ENCODE measurements at regions not wholly inside any gene's neighbourhood (a gene's known extent, or its start where the extent isn't known, plus 50 kb on each side); places are given as distances from the start of the nearest gene placed in this dataset.

- peaks cover 0 to 6% of the 10 kb centered on the region in 2 donors for H3K4me1 ChIP-seq
- no peak for TF ChIP-seq POLR2A (IDR thresholded peaks at IDR 0.05)
- H3K36me3 ChIP-seq, result no peaks in the 10 kb centered on the region
- intact Hi-C loops (cut with DNase I; ENCODE audit: low total_unique reads), result no loop called here
- H3K9me3 ChIP-seq, result no peaks in the 10 kb centered on the region
- no peak overlapping the region for H3K4me3 ChIP-seq
- no peaks in the 10 kb centered on the region for H3K27me3 ChIP-seq
- no peak for DNase-seq
- no peak overlapping the region for H3K27ac ChIP-seq
These were observed 784.6 kb upstream of the ZNF608 start for GRCh38 chr5:125530833-125531615.

GRCh38 chr5:125536095-125536494 lies 789.7 kb upstream of the ZNF608 start:
- no peak for DNase-seq
- peaks cover 0 to 9% of the 10 kb centered on the region in 2 donors for H3K9me3 ChIP-seq
- no peaks in the 10 kb centered on the region for H3K36me3 ChIP-seq
- intact Hi-C loops (cut with DNase I; ENCODE audit: low total_unique reads), result no loop called here
- H3K27ac ChIP-seq, result no peak overlapping the region
- H3K27me3 ChIP-seq, result no peaks in the 10 kb centered on the region
- no peaks in the 10 kb centered on the region for H3K4me1 ChIP-seq
- no peak for TF ChIP-seq POLR2A (IDR thresholded peaks at IDR 0.05)
- TF ChIP-seq CTCF (IDR thresholded peaks at IDR 0.05), result no peak
- H3K4me3 ChIP-seq, result no peak overlapping the region

DNA sequence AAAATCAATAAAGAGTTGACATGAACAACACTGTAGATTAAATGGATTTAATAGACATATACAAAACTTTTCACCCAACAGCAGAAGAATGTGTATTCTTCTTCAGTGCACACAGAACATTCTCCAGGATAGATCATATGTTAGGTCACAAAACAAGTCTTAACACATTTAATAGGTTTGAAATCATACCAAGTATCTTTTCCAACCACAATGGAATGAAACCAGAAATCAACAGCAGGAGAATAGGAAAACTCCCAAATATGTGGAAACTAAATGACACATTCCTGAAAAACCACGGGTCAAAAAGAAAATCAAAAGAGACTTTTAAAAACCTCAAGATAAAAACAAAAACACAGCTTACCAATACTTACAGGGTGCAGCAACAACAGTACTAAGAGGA lies 790.1 kb upstream of the ZNF608 start:
- Histone ChIP-seq H3K9me3 (peaks cover 0 to 9% of the 10 kb centered on the region in 2 donors), H3K36me3 (no peaks in the 10 kb centered on the region), H3K4me3 (no peak overlapping the region), H3K4me1 (no peaks in the 10 kb centered on the region), H3K27ac (no peak overlapping the region), H3K27me3 (no peaks in the 10 kb centered on the region)
- no peak for DNase-seq
- TF ChIP-seq CTCF (IDR thresholded peaks at IDR 0.05) (no peak), POLR2A (IDR thresholded peaks at IDR 0.05) (no peak)
- intact Hi-C loops (cut with DNase I; ENCODE audit: low total_unique reads), result no loop called here

DNA sequence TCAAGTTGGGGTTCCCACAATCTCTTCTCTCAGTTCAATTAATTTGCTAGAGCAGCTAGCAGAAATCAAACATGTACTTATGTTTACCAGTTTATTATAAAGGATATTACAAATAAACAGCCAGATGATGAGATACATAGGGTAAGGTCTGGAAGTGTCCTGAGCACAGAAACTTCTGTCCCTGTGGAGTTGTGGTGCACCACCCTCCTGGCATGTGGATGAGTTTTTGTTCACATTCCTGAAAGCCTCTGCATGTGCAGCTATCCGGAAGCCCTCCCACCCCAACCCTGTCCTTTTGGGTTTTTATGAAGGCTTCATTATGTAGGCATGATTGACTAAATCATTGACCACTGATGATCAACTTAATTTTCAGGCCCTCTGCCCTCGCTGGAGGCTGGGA lies 791.2 kb upstream of the ZNF608 start:
- H3K27me3 ChIP-seq, result no peaks in the 10 kb centered on the region
- no peaks in the 10 kb centered on the region for H3K4me1 ChIP-seq
- no peak overlapping the region for H3K27ac ChIP-seq
- DNase-seq, result no peak
- intact Hi-C loops (cut with DNase I; ENCODE audit: low total_unique reads), result no loop called here
- TF ChIP-seq CTCF (IDR thresholded peaks at IDR 0.05) (no peak), POLR2A (IDR thresholded peaks at IDR 0.05) (no peak)
- peaks cover 0 to 9% of the 10 kb centered on the region in 2 donors for H3K9me3 ChIP-seq
- no peak overlapping the region for H3K4me3 ChIP-seq
- no peaks in the 10 kb centered on the region for H3K36me3 ChIP-seq

DNA sequence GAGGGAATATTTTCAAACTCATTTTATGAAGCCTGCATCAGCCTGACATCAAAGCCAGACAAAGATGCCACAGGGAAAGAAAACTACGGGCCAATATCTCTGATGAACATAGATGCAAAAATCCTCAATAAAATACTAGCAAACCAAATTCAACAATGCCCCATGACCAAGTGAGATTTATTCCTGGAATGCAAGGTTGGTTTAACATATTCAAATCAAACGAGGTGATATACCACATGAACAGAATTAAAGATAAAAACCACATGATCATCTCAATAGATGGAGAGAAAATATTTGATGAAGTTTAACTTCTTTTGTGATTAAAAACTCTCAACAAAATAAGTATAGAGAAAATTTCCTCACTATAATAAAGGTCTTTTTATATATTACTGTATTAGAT lies 792.0 kb upstream of the ZNF608 start:
- Histone ChIP-seq H3K4me3 (no peak overlapping the region), H3K36me3 (no peaks in the 10 kb centered on the region), H3K27me3 (no peaks in the 10 kb centered on the region), H3K27ac (no peak overlapping the region), H3K9me3 (peaks cover 0 to 9% of the 10 kb centered on the region in 2 donors), H3K4me1 (no peaks in the 10 kb centered on the region)
- TF ChIP-seq CTCF (IDR thresholded peaks at IDR 0.05), result no peak
- intact Hi-C loops (cut with DNase I; ENCODE audit: low total_unique reads), result no loop called here
- DNase-seq, result no peak
